GM12878 (cell line): ENCODE measurements at regions not wholly inside any gene's neighbourhood (a gene's known extent, or its start where the extent isn't known, plus 50 kb on each side); places are given as distances from the start of the nearest gene placed in this dataset.

Experiments
- ATAC-seq: fragments of 200-7000 bp; cut with Tn5 transposase; 3 replicates; pipeline ENCODE4 v1.9.1; 2020; ENCODE audit warnings: mild to moderate bottlenecking, moderate library complexity
- BruUV-seq: library from RNA; stranded (reverse); fragments of 400-500 nt; replicated peaks from 2 replicates; lab custom pipeline; 2021; lab: Mats Ljungman, UMichigan
- CTCF ChIA-PET: fragments of 300-600 bp; sonication (Branson Sonifier 250); formaldehyde crosslinking; extraction: SDS; loops from one replicate; lab custom pipeline; 2021; ENCODE audit warnings: inconsistent platforms; lab: Yijun Ruan, JAX
- POLR2A ChIA-PET: fragments of 350-600 bp; formaldehyde crosslinking; extraction: SDS; loops from one replicate; lab custom pipeline; 2021; ENCODE audit warnings: inconsistent platforms; lab: Charles Lee
- RAD21 ChIA-PET: fragments of 300-600 bp; sonication (Branson Sonifier 250); formaldehyde crosslinking; loops from one replicate; lab custom pipeline; 2023; ENCODE audit warnings: antibody characterized with exemption; ENCODE audit not compliant: unreplicated experiment; lab: Charles Lee
- SMC1A ChIA-PET: fragments of 300-600 bp; sonication (Branson Sonifier 250); formaldehyde crosslinking; loops from one replicate; lab custom pipeline; 2023; ENCODE audit not compliant: unreplicated experiment, uncharacterized antibody; lab: Charles Lee
- DNase-seq: peaks from one replicate; pipeline ENCODE4 v3.0.0-alpha.2; 2011; ENCODE audit warnings: low read depth, low spot score
- FAIRE-seq: peaks from 3 replicates; lab custom pipeline; 2011; peaks lifted over from hg19 to GRCh38; lab: Jason Lieb, UNC
- H2AFZ ChIP-seq: 2 replicates; pipeline ENCODE4 v1.6.0; 2011; ENCODE audit warnings: low read depth, low read length, control low read depth; ENCODE audit not compliant: control insufficient read depth
- H3K27ac ChIP-seq: 2 replicates; pipeline ENCODE4 v1.5.1; 2011; ENCODE audit warnings: control low read depth; ENCODE audit not compliant: control insufficient read depth, insufficient read depth
- H3K27me3 ChIP-seq, 2 experiments: replicated peaks in 1 of 2; 2 replicates each; pipeline versions ENCODE4 v1.6.0 to v1.6.1; 2011; ENCODE audit warnings: low read length in 1 of 2; ENCODE audit not compliant: control insufficient read depth in 2 of 2, insufficient read depth in 2 of 2
- H3K36me3 ChIP-seq, 2 experiments: 2 replicates each; pipeline ENCODE4 v1.5.1; 2011; ENCODE audit warnings: low read length in 1 of 2; ENCODE audit not compliant: control insufficient read depth in 2 of 2, insufficient read depth in 2 of 2
- H3K4me1 ChIP-seq: 2 replicates; pipeline ENCODE4 v1.6.1; 2011; ENCODE audit warnings: mild to moderate bottlenecking, low read length, moderate library complexity, mixed read lengths; ENCODE audit not compliant: control insufficient read depth, insufficient read depth
- H3K4me2 ChIP-seq: 2 replicates; pipeline ENCODE4 v1.6.0; 2011; ENCODE audit warnings: control low read depth; ENCODE audit not compliant: control insufficient read depth, insufficient read depth
- H3K4me3 ChIP-seq: fragments of 200-600 bp; sonication (generic); 2 replicates; pipeline ENCODE4 v1.5.1; 2016
- H3K79me2 ChIP-seq: 2 replicates; pipeline ENCODE4 v1.6.0; 2011; ENCODE audit warnings: low read length; ENCODE audit not compliant: control insufficient read depth, insufficient read depth
- H3K9ac ChIP-seq: 2 replicates; pipeline ENCODE4 v1.8.0; 2011; ENCODE audit warnings: low read length, control low read depth, mixed read lengths; ENCODE audit not compliant: control insufficient read depth, insufficient read depth
- H3K9me3 ChIP-seq: replicated peaks from 3 replicates; pipeline ENCODE4 v1.5.1; 2011; ENCODE audit warnings: mild to moderate bottlenecking, low read length; ENCODE audit not compliant: control insufficient read depth, insufficient read depth
- H4K20me1 ChIP-seq: 2 replicates; pipeline ENCODE4 v1.6.0; 2011; ENCODE audit not compliant: control insufficient read depth, insufficient read depth
- BMI1 ChIP-seq: fragments of 450-650 bp; IDR thresholded peaks from 2 replicates; pipeline ENCODE4 v1.6.1; 2016; ENCODE audit warnings: mild to moderate bottlenecking, moderate library complexity, borderline replicate concordance
- EP300 ChIP-seq, 2 experiments: fragments of 150-350 bp in 1 of 2; IDR thresholded peaks; 2 replicates each; pipeline ENCODE4 v1.6.1; 2011 to 2012; ENCODE audit warnings: low read depth in 2 of 2, low read length in 2 of 2, borderline replicate concordance in 1 of 2, improper control_type of control experiment in 1 of 2, inconsistent platforms in 1 of 2; ENCODE audit not compliant: control insufficient read depth in 1 of 2
- IKZF1 ChIP-seq: fragments of 450-650 bp; conservative IDR thresholded peaks from 2 replicates; pipeline ENCODE4 v1.6.1; 2017; ENCODE audit warnings: antibody characterized with exemption, mild to moderate bottlenecking
- KLF5 ChIP-seq: fragments of 450-650 bp; IDR thresholded peaks from 2 replicates; pipeline ENCODE4 v1.6.1; 2014; ENCODE audit warnings: mild to moderate bottlenecking; ENCODE audit not compliant: partially characterized antibody
- NRF1 ChIP-seq: conservative IDR thresholded peaks from 2 replicates; pipeline ENCODE4 v1.6.1; 2011; ENCODE audit warnings: mild to moderate bottlenecking, low read depth, low read length, improper control_type of control experiment
- PAX8 ChIP-seq: fragments of 450-650 bp; IDR thresholded peaks from 2 replicates; pipeline ENCODE4 v1.6.1; 2017; ENCODE audit warnings: mild to moderate bottlenecking, moderate library complexity
- RB1 ChIP-seq: fragments of 450-650 bp; formaldehyde crosslinking; IDR thresholded peaks from 2 replicates; pipeline ENCODE4 v1.6.1; 2017; ENCODE audit warnings: mild to moderate bottlenecking, borderline replicate concordance
- SMARCA5 ChIP-seq: fragments of 450-650 bp; IDR thresholded peaks from 2 replicates; pipeline ENCODE4 v1.6.1; 2017; ENCODE audit warnings: mild to moderate bottlenecking
- SUPT20H ChIP-seq: IDR thresholded peaks from 2 replicates; pipeline ENCODE4 v1.6.1; 2011; ENCODE audit warnings: low read depth, mild to moderate bottlenecking, low read length, moderate library complexity, borderline replicate concordance; ENCODE audit not compliant: control insufficient read depth
- TARDBP ChIP-seq: IDR thresholded peaks from 2 replicates; pipeline ENCODE4 v1.6.1; 2016; ENCODE audit warnings: borderline replicate concordance
- WGBS: methylation state at CpG from one replicate; pipeline ENCODE4 v1.1.6; 2016; ENCODE audit warnings: low lambda C conversion rate; ENCODE audit not compliant: insufficient replicate concordance, insufficient coverage; ENCODE audit errors: missing lambda C conversion rate; 5-methylcytosine and 5-hydroxymethylcytosine counted together
- in situ Hi-C: fragments of 300-500 bp; cut with MboI; formaldehyde crosslinking; loops from 9 replicates; pipeline ENCODE4 v1.14.3; 2018; ENCODE audit warnings: mixed read lengths
- intact Hi-C: fragments of 100-400 bp; cut with micrococcal nuclease; formaldehyde crosslinking; loops from one replicate; pipeline ENCODE4 v1.14.2; 2022; ENCODE audit not compliant: unreplicated experiment
- TF ChIP-seq, protein P1 (sequence below): IDR thresholded peaks from 2 replicates; pipeline ENCODE4 v1.6.1; 2011; ENCODE audit warnings: borderline replicate concordance, low read depth, mild to moderate bottlenecking, moderate library complexity, low read length; ENCODE audit not compliant: insufficient read depth, poor library complexity, severe bottlenecking
- TF ChIP-seq, protein P2 (sequence below): IDR thresholded peaks from 2 replicates; pipeline ENCODE4 v1.6.1; 2011; ENCODE audit warnings: low read depth, mild to moderate bottlenecking, low read length, moderate library complexity, borderline replicate concordance; ENCODE audit errors: extremely low read depth
- TF ChIP-seq, protein P3 (sequence below): fragments of 450-650 bp; conservative IDR thresholded peaks from 2 replicates; pipeline ENCODE4 v1.6.1; 2017; ENCODE audit warnings: mild to moderate bottlenecking, moderate library complexity
- TF ChIP-seq, protein P4 (sequence below): fragments of 450-650 bp; IDR thresholded peaks from 2 replicates; pipeline ENCODE4 v1.6.1; 2017; ENCODE audit warnings: mild to moderate bottlenecking

DNA sequence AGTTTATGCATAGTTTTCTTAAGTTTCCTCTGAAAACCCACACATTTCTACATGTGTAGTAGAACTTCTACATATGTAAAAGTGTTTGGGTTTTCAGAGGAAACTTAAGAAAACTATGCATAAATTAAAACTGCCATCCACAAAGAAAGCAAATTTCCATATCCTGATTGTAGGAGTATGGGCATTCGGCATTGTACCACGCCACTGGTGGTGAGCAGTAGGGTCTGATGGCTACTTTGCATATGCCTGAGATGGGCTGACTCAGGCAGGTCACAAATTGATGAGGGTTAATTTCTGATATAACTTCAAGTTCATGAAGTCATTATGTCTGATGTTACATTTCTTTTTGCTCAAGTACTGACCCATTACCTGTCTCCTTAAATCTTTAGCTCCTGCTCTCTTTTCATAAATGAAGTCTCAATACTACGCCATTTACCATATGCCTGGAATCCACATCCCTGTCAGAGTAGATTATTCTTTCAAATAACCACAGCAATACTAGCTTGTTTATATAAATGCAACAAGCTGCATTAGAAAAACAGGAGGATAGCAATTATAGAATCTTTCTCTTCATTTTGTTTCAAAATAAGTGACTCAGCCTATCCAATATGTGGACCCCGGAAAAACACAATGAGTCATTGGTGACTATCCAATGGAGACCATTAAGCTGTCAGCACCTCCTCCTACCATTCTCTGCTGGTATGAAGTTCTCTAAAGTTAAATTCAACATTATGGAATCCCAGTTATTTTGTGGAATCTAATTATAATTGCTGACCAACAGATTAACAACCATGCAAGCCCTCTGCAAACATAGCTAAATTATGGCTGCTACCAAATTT lies 355.2 kb upstream of the UBE2E3 start:
- Histone ChIP-seq H3K79me2 (no peaks in the 10 kb centered on the region), H2AFZ (no peak overlapping the region), H3K4me1 (no peaks in the 10 kb centered on the region), H4K20me1 (no peaks in the 10 kb centered on the region), H3K4me2 (no peak overlapping the region), H3K4me3 (no peak overlapping the region), H3K36me3 (no peaks in the 10 kb centered on the region), H3K27me3 (no peaks in the 10 kb centered on the region), H3K9me3 (no peaks in the 10 kb centered on the region), H3K27ac (no peak overlapping the region), H3K9ac (no peak overlapping the region)
- ATAC-seq (no peak), FAIRE-seq (no peak), DNase-seq (no peak)
- POLR2A ChIA-PET, result no interaction called here
- SMC1A ChIA-PET, result no interaction called here
- no TSS peak for BruUV-seq
- CTCF ChIA-PET, result no interaction called here
- RAD21 ChIA-PET, result no interaction called here
- in situ Hi-C loops, result loop anchor here (25.0 kb wide), 1 partner anchor 437 kb away; no protein-coding TSS in a partner anchor
- intact Hi-C loops, result no loop called here
- 41% methylated on average over 4 of the region's 4 CpGs for WGBS
- TF ChIP-seq KLF5 (no peak), TARDBP (no peak), BMI1 (no peak), NRF1 (no peak), IKZF1 (no peak), EP300 (IDR thresholded peaks at IDR 0.05; ENCODE audit: borderline replicate concordance in 1 of 2, control insufficient read depth in 1 of 2, low read depth in 2 of 2, low read length in 2 of 2) (no peak), SMARCA5 (no peak), RB1 (no peak), SUPT20H (no peak), PAX8 (no peak)
- TF ChIP-seq, protein P1, sequence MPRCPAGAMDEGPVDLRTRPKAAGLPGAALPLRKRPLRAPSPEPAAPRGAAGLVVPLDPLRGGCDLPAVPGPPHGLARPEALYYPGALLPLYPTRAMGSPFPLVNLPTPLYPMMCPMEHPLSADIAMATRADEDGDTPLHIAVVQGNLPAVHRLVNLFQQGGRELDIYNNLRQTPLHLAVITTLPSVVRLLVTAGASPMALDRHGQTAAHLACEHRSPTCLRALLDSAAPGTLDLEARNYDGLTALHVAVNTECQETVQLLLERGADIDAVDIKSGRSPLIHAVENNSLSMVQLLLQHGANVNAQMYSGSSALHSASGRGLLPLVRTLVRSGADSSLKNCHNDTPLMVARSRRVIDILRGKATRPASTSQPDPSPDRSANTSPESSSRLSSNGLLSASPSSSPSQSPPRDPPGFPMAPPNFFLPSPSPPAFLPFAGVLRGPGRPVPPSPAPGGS, result no peak
- TF ChIP-seq, protein P2, sequence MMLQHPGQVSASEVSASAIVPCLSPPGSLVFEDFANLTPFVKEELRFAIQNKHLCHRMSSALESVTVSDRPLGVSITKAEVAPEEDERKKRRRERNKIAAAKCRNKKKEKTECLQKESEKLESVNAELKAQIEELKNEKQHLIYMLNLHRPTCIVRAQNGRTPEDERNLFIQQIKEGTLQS, result no peak
- TF ChIP-seq, protein P3, sequence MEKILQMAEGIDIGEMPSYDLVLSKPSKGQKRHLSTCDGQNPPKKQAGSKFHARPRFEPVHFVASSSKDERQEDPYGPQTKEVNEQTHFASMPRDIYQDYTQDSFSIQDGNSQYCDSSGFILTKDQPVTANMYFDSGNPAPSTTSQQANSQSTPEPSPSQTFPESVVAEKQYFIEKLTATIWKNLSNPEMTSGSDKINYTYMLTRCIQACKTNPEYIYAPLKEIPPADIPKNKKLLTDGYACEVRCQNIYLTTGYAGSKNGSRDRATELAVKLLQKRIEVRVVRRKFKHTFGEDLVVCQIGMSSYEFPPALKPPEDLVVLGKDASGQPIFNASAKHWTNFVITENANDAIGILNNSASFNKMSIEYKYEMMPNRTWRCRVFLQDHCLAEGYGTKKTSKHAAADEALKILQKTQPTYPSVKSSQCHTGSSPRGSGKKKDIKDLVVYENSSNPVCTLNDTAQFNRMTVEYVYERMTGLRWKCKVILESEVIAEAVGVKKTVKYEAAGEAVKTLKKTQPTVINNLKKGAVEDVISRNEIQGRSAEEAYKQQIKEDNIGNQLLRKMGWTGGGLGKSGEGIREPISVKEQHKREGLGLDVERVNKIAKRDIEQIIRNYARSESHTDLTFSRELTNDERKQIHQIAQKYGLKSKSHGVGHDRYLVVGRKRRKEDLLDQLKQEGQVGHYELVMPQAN, result no peak
- TF ChIP-seq, protein P4, sequence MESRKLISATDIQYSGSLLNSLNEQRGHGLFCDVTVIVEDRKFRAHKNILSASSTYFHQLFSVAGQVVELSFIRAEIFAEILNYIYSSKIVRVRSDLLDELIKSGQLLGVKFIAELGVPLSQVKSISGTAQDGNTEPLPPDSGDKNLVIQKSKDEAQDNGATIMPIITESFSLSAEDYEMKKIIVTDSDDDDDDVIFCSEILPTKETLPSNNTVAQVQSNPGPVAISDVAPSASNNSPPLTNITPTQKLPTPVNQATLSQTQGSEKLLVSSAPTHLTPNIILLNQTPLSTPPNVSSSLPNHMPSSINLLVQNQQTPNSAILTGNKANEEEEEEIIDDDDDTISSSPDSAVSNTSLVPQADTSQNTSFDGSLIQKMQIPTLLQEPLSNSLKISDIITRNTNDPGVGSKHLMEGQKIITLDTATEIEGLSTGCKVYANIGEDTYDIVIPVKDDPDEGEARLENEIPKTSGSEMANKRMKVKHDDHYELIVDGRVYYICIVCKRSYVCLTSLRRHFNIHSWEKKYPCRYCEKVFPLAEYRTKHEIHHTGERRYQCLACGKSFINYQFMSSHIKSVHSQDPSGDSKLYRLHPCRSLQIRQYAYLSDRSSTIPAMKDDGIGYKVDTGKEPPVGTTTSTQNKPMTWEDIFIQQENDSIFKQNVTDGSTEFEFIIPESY, result no peak
